GM19351 (cell line): ENCODE measurements at regions not wholly inside any gene's neighbourhood (a gene's known extent, or its start where the extent isn't known, plus 50 kb on each side); places are given as distances from the start of the nearest gene placed in this dataset.
A peak's percentile ranks its signal among the peaks of the same experiment; 100 is the strongest.

ENCODE experiments used
- ATAC-seq: cut with Tn5 transposase; IDR thresholded peaks from one replicate; pipeline ENCODE4 v1.9.1; 2021; ENCODE audit warnings: mild to moderate bottlenecking, moderate library complexity; ENCODE audit not compliant: unreplicated experiment

DNA sequence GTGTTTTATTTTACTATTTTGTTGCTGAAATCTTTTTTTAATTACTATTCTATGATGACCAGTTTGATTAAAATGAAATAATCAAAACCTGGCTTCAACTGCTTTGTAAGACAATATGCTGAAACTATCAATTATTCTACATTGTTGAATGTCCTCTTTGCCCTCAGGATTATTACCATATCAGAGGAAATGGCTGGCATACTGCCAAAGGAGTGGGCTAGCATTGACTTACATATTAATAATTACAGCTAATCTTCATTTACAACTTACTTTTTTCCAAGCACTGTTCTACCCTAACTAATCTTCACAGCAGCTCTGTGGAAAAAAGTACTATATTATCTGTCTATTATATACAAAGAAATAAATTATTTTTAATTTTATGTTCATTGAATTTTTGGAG, 560.5 kb downstream of the BCKDHB start:
- no peak for ATAC-seq

DNA sequence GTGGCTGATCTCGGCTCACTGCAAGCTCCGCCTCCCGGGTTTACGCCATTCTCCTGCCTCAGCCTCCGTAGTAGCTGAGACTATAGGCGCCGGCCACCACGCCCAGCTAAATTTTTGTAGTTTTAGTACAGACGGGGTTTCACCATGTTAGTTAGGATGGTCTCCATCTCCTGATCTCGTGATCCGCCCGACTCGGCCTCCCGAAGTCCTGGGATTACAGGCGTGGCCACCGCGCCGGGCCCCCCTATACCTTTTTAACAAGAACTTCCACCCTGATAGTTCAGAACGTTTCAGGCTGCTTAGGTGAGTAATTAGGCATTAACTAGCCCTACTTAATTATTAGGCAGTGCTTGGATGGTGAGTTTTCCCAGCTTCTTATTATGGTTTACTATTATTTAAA, 552.5 kb downstream of the BCKDHB start:
- ATAC-seq = no peak

DNA sequence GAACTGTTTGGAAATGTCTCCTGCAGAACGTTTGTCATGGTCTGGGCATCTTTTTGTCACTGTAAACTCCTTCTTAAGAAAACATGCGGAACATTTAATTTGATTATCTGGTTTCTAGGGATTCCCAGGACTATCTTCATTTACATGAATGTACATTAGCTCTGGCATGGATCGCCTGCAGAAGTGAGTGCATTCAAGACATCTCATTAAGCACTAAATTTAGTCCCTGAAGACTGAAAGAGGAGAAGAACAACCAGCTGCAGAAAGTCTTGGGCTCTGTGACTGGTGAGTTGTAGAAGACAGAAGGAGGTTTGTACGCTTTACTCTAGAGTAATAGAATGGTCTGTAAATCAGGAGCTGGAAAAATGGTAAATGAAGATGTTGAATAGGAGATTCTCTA, 540.7 kb downstream of the BCKDHB start:
- no peak for ATAC-seq

GRCh38 chr6:80643881-80644280, 537.4 kb downstream of the BCKDHB start:
- no peak for ATAC-seq

GRCh38 chr6:80642452-80642851, 536.0 kb downstream of the BCKDHB start:
- no peak for ATAC-seq

GRCh38 chr6:80641591-80641990, 535.1 kb downstream of the BCKDHB start:
- no peak for ATAC-seq

DNA sequence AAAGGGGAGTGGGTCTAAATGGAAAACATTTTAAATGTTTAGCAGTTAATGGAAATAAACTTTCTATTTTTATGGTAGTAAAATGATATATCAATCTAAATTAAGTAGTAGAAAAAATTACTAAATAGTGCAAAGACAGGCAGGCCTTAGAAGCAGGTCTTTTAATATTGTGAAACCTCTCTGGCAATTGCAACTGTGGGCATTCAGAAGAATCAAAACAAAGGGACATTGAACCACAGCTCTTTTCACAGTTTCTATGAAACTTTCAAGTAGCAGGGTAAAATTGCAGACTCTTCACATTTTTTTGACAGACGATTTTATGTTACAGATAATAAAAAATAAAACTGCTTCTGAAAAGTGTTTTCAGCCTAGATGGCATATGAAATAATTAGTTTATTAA, 533.7 kb downstream of the BCKDHB start:
- no peak for ATAC-seq

GRCh38 chr6:80639181-80639629, 532.7 kb downstream of the BCKDHB start:
- ATAC-seq = no peak

DNA sequence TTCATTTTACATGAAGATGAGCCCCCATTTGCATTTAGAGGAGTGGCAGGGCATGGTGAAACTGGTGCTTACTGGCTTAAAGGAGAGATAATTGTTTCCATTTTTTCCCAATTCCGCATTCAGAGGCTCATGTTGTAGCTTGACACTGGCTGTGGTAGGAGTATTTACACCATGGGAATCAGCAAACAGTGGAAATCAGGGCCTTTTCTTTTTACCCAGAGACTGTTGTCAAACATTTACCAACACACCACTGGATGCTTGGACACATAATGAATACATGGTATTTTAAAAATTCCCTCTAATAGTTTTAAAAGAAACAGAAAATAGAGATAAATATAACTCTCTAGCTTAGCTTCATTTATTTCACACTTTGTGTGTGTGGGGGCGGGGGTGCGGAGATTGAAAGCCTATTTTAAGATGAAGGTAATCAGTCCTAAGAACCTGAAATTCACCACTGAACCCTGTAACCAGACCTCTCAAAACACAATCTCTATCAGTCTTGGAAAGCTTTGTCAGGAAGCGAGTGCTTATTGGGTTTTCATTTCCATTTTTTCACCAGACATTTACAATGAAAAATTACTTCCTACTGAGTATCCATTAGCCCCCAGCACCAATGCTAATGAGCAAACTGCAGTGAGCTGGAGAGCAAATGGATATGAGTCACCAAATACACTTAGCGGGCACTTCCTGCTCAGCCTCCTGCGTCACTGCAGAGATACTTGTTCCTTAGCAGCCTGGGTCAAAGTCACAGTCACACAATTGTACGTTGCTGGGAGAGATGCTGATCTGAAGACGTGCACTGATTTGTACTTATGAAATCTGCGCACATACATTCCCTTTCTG, 532.0 kb downstream of the BCKDHB start:
- peak; percentile 88 for ATAC-seq

- ATAC-seq = no peak
Measured at GRCh38 chr6:80637312-80637711, 530.8 kb downstream of the BCKDHB start.

GRCh38 chr6:80636689-80637088, 530.2 kb downstream of the BCKDHB start:
- no peak for ATAC-seq

GRCh38 chr6:80633412-80633811, 526.9 kb downstream of the BCKDHB start:
- ATAC-seq = no peak

DNA sequence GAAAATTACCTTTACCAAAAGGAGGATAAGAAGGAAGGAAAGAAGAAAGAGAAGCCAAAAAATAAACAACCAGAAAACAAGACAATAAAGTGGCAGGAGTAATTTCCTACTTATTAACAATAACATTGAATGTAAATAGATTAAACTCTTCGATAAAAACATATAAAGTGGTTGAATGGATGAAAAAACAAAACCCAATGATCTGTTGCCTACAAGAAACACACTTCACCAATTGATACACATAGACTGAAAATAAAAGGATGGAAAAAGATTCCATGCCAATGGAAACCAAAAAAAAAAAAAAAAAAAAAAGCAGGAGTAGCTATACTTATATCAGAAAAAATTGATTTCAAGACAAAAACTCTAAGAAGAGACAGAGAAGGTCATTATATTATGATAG, 518.9 kb downstream of the BCKDHB start:
- ATAC-seq = no peak

DNA sequence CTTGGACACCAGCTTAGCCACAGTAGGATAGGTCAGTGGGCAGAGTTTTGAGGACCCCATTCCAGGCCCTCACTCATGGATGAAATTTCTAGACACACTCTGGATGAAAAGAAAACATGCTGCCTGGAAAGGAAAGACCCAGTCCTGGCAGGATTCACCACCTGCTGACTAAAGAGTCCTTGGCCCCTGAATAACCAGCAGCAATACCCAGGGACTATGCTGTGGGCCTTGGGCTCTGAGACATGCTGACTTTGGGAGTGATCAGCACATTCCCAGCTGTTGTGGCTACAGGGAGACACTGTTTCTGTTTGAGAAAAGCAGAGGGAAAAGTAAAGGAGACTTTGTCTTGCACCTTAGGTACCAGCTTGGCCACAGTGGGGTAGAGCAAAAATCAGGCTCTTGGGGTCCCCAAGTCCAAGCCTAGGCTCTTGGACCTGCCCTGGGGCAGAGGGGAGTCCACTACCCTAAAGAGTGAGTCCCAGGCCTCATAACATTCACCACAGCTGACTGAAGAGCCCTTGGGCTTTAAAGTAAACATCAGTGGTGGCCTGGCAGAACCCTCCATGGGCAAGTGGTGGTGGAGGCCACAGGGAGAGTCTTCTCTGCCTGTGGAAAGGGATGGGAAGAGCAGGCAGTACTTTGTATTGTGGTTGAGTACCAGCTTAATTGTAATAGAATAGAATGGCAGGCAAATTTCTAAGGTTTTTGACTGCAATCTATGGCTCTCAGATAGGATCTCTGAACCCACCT, 516.8 kb downstream of the BCKDHB start:
- ATAC-seq = no peak

DNA sequence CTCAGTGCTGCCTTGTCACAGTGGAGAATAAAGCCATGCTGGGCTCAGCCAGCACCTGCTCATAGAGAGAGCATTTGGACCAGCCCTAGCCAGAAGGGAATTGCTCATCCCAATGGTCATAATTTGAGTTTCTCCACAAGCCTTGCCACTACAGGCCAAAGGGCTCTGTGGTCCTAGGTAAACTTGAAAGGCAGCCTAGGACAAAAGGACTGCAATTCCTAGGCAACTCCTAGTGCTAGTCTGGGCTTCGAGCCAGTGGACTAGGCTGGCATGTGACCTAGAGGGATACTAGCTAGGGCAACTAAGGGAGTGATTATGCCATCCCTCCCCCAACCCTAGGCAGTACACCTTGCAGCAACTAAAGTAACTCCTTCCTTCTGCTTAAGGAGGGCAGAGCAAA, 516.2 kb downstream of the BCKDHB start:
- no peak for ATAC-seq

- no peak for ATAC-seq
Measured at GRCh38 chr6:80618953-80619352, 512.5 kb downstream of the BCKDHB start.

- no peak for ATAC-seq
Measured at GRCh38 chr6:80610846-80611245, 504.4 kb downstream of the BCKDHB start.

DNA sequence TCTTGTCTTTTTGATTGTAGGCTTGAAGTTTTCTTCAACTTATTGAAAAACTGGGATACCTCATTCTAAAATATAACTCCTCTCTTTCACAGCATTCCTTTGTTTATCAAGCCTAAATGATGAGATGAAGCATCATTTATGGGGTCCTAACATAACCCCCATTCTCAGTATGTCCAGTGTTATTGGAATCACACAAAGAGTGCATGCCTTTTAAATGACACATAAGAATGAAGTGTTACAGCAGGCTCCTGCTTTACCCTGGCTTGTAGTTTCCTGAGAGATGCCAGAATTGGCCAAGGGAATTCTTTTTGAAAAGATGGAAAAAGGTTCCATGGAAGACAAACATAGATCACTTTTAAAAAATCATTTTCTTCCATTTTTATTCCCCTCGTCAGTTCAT, 502.4 kb downstream of the BCKDHB start:
- no peak for ATAC-seq

- no peak for ATAC-seq
Measured at GRCh38 chr6:80607811-80608391, 501.4 kb downstream of the BCKDHB start.

- ATAC-seq = peak; percentile 84
Measured at GRCh38 chr6:80605165-80605989, 498.9 kb downstream of the BCKDHB start.

GRCh38 chr6:80603679-80604078, 497.2 kb downstream of the BCKDHB start:
- no peak for ATAC-seq
